ENCODE measurements at regions not wholly inside any gene's neighbourhood (a gene's known extent, or its start where the extent isn't known, plus 50 kb on each side); places are given as distances from the start of the nearest gene placed in this dataset.

- no peak for DNase-seq
Observed at GRCh38 chr5:2257326-2258244, 374.9 kb upstream of the IRX4 start.

- no peak for DNase-seq
Observed at GRCh38 chr5:2256691-2257280, 374.1 kb upstream of the IRX4 start.

DNA sequence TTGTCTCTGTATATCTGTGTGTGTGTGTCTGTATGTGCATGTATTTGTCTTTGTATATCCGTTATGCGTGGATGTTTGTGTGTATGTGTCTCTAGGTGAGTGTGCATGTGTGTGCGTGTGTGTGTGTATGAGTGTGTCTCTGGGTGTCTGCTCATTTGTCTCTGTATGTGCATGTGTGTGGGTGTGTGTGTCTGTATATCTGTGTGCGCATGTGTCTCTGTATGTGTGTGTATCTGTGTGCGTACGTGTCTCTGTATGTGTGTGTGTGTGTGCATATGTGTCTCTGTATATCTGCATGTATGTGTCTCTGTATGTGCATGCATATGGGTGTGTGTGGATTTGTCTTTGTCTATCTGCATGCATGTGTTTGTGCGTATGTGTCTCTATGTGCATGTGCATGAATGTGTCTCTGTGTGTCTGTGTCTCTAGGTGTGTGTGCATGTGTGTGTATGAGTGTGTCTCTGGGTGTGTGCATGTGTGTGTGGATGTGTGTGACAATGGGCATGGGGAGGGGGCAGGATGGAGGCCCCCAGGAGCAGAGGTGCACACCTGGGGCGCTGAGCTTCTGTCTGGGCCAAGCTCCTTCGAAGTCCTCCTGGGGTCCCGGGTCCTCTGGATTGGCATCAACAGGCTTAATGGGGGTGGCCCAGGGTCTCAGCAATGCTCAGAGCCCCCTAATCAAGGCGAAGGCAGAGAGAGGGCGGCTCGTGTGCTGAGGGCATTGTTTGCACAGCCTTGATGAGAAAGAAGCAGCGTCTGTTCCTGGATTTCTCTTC lies 373.4 kb upstream of the IRX4 start:
- DNase-seq: no peak

DNA sequence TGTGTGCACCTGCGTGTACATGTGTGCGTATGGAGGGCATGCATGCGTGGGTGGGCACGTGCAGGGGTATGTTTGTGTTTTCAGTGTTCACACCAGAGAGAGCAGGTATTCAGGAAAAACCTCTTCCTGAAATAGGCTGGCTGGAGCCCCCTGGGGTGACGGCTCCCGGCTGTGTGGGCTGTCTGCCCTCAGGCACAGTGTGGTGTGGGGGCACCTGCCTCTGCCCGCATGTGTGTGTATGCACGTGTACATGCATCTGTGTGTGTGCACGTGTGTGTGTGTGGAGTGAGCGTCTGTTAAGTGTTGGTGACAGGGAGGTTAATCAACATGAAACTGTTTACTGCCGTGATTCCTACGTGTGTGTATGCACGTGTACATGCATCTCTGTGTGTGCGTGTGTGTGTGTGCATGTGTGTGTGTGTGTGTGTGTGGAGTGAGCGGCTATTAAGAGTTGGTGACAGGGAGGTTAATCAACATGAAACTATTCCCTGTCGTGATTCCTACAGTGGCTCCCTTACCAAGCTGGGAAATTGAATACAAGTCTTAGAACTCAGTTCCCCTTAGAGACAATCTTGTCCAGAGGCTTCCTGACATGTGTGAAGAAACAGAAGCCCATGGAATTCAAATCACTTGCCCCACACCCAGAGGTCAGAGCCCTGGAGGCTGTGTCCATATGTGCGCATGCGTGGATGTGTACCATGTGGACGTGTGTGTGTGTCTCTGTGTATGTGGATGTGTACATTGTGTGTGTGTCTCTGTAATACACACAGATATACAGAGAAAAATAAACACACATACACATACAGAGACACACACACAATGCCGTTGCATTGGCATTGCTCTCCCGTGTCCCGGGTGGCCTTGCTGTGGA lies 372.4 kb upstream of the IRX4 start:
- no peak for DNase-seq

GRCh38 chr5:2254406-2254805 lies 371.7 kb upstream of the IRX4 start:
- no peak for DNase-seq

DNA sequence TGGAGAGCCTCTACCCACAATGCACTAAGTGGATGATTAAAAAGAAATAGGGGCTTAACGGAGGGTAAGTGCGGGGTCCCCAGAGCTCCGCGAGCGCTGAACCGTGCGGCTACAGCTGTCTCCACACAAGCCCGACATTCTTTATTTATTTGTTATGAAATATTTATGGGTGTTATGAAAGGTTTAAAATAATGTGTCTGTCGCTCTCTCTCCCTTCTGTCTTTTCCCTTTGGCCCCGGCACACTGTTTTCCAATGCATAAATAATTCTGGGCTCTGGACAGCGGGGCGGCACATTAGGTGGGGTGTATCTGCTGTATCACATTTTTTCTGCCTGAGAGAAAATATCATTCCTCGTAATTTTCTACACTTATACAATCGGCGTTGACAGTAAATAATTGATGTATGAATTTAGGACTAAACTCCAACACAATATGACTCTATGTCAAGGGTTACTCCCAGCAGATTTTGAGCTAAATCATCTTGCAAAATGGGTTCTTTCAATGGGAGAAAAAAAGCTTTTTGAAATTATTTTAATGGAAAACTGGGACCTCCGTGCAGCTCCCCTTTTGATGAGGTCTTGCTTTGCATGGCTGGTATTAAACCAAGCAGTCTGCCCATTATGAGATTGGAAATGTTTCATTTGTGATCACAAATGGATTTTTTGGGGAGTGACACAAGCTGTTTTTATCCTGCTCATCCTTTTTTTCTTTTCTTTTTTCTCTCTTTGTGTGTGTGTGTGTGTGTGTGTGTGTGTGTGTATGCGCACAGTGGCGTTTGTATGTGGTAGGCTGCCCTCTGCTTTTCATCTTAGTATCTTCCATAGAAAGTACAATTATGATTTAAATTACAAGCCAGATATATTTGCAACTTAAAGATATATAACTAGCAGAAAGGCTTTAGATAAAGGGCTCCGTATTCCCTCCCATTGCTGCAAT lies 370.6 kb upstream of the IRX4 start:
- no peak for DNase-seq

- DNase-seq: no peak
Observed at GRCh38 chr5:2251751-2252150, 369.0 kb upstream of the IRX4 start.

DNA sequence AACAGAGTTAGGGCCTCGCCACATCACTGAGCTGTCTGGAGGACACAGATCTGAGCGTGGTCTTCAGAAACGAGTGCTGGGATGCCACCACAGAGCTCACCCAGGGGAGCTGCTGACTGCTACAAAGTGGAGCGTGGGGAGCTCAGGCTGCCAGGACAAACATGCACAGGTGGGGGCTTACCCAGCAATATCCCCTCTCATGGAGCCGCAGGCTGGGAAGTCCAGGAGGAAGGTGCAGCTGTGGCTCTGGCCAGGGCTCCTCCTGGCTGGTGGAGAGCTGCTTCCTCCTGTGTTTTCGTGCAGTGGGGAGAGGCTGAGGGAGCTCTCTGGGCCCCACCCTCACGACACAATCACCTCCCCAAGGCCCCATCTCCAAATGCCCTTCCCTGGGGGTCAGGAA lies 368.6 kb upstream of the IRX4 start:
- DNase-seq: no peak

DNA sequence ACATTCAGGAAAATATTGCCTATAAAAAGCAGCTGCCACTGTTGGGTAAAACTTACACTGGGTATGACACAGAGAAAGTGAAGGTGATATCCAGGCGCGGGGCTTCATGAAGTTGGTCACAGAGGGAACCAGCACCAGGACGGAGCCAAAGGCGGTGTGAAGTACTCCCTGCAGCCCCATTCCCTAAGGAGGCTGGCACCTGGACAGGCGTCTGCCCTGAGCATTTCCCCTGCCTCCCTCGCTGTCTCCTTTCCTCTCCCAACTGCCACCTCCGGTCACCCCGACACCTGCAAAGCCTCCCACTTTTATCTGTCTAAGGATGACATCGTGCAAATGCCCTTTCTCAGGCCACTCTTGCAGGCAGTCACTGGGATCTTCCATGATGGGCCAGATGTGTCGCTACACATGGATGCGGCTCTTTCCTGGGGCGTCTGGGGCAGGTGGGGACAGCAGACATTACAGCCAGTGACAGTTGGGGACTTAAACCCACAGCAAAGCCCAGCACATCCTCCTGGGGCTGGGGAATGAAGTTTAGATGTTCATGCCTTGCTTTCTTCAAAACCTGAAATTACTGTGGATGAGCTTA lies 367.7 kb upstream of the IRX4 start:
- DNase-seq: no peak

DNA sequence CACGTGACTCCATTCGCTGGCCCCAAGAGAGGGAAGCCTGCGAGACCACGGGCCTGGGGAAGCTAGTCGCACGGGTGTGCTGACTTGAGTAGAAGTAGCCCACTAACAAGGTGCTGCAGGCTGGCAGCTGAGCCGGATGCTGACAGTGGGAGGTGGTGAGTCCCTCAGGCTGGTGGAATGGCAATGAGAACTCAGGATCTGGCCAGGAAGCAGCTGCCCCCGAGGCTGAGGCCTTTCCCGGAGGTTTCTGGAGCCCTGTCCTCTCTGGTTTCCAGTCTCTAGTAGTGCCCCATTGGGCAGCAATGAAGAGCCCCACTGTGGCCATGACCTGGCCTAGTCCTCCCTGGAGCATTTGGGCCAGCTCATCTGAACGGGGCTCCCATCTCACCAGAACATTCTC lies 366.7 kb upstream of the IRX4 start:
- no peak for DNase-seq

- DNase-seq: no peak
Observed at GRCh38 chr5:2249026-2249425, 366.3 kb upstream of the IRX4 start.

- no peak for DNase-seq
Observed at GRCh38 chr5:2242539-2242938, 359.8 kb upstream of the IRX4 start.

- no peak for DNase-seq
Observed at GRCh38 chr5:2241842-2242241, 359.1 kb upstream of the IRX4 start.

GRCh38 chr5:2240118-2240904 lies 357.6 kb upstream of the IRX4 start:
- no peak for DNase-seq

DNA sequence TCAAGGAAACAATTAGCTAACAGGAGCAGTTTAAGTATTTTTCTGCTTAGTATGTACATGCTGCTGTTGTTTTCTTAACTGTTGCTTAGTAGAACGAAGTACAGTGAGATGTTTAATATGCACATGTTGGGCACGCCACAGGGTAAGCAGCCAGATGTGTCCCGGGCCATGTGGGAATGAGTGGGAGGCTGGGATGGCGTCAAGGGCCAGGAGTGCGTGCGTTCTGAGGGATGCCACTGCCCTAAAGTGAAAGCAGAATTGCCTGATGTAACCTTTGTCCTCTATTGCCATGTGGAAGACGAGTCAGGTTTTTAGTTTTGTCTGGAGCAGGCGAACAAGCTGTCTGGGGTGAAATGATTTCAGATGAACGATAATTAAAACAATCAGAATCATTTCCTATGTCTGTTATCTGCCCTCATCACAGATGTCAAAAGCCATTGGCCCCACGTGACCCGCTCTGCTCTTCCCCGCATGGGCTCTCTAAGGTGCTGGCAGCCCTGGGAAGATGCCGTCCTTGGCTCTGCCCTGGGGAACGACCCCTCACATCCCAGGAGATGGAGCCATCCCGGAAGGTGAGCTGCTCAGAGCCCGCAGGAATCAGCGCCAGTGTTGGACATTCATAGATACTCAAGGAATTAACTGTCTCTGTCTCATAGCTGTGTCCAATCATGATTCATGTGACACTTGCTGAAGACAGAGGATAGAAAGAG lies 356.6 kb upstream of the IRX4 start:
- DNase-seq: no peak

GRCh38 chr5:2238732-2239131 lies 356.0 kb upstream of the IRX4 start:
- DNase-seq: no peak

DNA sequence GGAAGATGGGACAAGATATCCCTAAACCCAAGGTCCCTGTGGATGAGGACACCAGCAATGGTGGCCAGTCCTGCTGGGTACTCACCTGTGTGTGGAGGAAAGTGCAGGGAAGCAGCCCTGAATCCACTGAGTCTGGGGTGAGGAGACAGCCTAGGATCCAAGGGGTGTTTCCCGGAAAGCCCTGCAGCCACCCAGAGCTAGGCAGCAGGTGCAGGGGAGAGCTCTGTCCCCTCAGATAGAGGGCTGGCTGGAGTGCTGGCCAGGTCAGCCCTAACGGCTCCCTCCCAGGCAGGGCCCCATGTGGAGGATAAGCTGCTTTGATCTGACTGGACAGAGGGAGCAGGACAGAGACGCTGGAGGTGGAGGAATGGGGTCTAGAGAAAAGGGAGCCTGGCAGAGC lies 344.7 kb upstream of the IRX4 start:
- no peak for DNase-seq

GRCh38 chr5:2224689-2225088 lies 342.0 kb upstream of the IRX4 start:
- DNase-seq: no peak

- no peak for DNase-seq
Observed at GRCh38 chr5:2223303-2223702, 340.6 kb upstream of the IRX4 start.

Measured in activated CD8-positive, alpha-beta memory T cell treated with anti-CD3 and anti-CD28 coated beads for 24 hours (primary cell).